ENCODE measurements at regions not wholly inside any gene's neighbourhood (a gene's known extent, or its start where the extent isn't known, plus 50 kb on each side); places are given as distances from the start of the nearest gene placed in this dataset.
A peak's percentile ranks its signal among the peaks of the same experiment; 100 is the strongest.

DNA sequence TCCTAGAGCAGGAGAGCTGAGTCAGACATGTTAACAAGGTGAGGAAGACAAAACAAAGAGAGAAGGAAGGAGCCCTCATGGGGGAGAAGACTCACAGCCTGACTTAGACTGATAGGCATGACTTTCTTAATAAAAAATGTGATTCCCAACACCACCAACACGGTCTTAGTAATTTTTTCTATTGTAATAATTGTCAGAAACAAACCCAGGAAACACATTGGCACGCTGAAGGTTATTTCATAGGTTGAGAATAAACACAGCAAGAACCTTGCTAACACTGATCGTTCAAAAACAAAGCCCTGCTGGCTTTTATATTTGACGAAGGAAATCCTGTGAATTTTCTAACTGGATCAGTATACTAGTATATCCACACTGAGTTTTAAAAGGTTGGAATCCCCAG, 286.8 kb downstream of the HACE1 start:
- no peak for DNase-seq

DNA sequence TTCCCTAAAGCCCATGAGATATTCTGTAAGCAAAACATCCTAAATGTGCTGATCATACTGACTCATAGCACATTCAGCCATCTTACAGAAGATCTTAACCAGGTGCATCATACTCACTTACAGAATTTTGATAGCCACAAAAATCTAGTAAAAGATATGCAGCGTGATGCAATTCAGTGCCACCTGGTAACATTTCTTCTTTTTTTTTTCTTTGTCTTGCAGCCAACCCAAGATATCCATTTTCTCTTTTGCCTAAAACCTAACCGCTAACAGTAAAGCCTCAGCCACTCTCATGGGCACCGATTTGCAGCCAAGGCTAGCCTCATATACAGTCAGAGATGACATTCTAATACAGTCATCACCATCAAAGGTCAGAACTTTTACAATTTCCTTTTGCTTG, 293.3 kb downstream of the HACE1 start:
- no peak for DNase-seq

DNA sequence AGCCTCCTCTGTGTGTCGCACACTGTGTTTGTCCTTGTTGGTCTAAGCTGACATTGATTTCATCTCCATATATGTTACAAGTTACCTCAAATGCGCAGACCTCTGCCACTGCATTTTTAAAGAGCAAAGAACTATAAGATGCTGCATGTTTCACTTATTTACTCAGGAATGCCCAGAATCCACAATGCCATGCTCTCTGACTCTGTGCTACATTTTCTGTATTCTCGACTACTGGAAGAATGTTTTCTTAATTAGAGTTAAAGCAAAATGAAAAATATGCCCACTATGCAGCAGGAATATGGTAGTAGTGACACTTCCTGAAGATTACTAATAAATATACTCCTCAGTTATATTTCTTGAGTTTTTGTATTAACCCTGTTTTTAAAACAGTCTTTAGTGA, 296.4 kb downstream of the HACE1 start:
- no peak for DNase-seq

DNA sequence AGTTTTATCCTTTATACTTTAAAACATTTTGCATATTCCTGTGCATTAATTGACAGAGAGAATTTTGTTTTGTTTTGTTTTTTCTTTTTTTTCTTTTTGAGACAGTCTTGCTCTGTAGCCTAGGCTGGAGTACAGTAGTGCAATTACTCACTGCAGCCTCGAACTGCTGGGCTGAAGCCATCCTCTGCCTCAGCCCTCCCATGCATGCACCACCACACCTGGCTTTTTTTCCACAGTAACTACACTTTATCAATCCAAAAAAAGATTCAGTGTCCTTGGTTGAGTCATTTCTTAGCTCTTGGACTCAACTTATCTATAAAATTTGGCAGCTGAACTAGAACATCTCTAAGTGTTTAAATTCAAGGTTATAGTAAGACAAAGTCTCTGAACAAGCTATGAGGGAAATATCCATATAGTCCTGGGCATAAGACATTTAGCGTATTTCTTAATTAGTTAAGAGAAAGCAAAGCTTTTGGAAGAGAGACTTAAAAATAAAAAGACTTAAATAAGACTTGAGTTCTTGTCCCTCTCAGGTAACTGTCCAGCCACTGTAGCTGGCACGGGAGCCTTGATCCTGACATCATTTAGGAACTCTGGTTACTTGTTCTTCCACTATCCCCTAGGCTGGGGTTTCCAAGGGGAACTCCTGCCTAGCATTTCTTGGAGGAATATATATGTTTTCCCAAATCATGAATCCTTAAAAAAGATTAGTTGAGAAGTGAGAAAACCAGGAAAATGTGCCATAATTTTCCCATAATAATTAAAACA, 300.1 kb downstream of the HACE1 start:
- no peak for DNase-seq

DNA sequence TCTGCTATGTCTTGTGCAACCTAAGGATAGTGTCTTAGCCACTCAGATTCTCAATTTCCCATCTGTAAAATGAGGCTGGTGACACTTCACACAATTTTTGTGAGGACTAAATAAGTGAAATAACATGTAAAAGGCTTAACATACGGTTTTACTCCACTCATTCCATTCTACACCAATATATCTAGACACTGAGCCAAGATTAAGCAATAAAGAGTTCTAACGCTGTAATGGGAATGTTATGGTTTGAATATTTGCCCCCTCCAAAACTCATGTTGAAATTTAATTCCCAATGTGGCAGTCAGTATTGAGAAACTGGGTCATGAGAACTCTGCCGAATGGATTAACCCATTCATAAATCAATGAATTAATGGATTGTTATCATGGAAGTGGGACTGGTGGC, 301.0 kb downstream of the HACE1 start:
- DNase-seq, result no peak

DNA sequence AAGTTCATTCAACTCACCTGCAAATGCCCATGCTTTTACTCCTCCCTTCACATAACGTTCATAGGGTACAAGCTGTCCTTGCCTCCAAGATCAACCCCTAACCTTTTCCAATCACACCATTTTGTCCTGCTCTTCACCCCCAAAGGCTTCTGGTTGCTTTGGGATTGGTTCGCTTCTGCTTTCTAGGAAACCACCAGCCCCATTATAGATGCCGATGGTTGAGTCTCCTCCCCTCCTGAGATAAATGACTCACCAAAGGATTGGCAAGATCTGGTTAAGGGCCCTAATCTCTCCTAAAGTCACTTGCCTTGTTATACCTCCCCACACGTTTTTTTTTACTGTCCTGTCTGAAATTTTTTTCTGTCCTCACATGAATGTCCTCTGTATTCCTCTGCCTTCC, 311.4 kb downstream of the HACE1 start:
- DNase-seq, result no peak

DNA sequence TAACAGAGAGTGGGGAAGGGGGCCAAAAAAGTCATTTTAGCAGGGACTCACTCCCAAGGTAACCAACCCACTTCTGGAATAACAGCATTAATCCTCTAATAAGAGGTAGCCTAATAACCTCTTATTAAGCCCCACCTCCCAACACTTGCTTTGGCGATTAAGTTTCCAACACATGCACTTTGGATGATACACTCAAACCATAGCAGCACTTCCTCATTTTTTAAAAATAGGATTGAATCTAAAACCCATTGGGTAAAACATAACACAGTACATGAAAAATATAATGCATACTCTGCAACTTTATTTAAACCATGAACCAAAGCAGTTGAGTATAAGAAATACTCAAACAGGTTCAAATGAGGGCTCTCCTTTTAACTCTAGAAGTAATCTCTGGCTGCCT, 318.3 kb downstream of the HACE1 start:
- DNase-seq, result no peak

DNA sequence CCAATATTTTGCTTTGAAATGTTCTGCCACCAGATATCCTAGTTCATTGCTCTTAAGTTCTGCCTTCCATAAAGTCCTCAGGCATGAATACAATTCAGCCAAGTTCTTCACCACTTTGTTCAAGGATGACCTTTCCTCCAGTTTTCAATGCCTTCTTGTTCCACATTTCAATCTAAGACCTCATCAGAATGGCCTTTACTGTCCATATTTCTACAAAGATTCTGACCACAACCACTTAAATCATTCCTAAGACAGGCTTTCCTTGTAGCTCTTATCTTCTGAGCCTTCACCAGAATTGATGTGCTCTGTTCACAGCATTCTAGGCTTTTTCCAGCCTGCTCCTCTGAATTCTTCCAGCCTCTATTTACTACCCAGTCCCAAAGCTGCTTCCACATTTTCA, 319.0 kb downstream of the HACE1 start:
- DNase-seq, result no peak

DNA sequence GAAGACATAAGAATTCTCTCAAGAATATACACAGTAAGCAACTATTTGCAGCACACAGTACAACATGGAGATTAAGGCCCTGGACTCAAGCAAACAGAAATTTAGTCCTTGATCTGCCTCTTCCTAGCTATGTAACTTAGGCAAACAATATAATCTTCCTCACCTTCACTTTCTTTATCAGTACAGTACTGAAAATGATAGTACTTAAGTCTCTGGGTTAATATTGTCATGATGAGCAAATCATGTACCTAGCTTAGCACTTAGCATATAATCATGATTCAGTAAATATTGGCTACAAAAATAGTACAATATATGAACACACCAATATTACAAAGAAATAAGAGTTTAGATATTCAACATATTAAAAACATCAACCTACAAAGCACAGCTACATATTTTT, 320.5 kb downstream of the HACE1 start:
- DNase-seq, result no peak

DNA sequence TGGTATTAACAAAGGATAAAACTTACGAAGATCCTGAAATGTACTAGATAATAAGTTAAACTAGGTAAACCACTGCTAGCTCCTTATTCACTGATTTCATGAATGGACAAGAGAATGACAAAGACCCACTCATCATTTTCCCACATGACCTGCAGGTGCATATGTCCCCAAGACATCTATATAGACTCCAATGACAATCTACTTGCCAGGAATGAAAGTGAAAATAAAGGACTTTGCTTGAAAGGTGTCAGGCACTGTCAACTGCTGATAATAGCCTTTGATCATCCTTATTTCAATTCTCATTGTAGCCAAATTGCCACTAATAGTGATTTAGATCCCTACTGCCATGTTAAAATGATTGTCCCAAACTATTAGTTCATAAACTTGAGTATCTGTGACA, 321.8 kb downstream of the HACE1 start:
- no peak for DNase-seq

DNA sequence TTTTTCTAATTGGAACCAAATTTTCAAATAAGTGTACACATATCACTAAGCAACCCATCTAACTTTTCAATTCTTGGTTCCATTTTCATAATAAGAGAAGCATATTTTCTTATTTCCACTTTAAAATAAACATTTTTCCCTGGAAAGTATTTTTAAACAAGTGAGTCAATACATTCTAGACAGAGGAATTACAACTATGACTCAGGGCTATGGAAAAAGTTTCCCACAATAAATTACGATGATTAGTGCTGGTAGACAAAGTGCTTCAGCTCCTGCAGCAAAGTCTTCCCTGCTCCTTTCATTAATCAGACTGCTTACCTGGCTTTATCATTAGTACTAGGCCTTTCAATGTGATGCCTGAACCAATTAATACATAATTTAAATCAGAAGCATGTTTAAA, 322.5 kb downstream of the HACE1 start:
- DNase-seq, result no peak

DNA sequence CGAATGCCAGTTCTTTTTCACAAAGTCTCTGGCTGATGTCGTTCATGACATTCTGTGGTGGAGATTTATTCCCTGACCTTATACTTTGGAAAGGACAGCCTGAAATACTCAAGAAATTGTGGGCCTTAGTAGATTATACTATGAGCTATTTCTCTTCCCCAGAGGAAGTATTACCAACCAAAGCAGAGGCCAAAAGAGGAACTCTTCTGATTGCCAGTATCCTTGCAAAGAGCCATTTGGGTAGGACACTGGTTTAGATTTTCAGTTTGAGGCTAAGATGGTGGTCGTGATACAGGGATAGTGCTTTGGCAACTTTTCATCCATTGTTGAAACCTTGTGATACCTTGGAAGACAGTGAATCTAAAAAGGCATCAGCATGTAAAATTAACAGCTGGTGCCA, 327.3 kb downstream of the HACE1 start:
- no peak for DNase-seq

DNA sequence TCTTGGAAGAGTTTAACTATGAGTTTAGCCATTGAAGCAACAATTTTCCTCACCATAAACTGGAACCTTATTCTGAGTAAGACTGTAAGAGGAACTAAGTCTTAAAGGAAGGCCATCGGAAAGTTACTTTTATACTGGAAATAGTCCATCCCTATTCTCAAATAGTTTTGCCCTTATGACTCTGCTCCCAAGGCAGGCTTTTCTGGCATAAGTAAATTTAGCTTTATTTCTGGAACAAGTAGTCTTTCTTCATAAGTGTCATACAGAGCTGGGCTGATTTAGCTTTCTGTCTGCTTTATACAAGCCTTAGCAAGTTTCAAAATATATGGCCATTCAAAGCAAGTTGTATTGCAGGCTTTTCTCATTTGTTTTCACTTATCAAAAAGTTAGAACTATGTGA, 328.1 kb downstream of the HACE1 start:
- no peak for DNase-seq

DNA sequence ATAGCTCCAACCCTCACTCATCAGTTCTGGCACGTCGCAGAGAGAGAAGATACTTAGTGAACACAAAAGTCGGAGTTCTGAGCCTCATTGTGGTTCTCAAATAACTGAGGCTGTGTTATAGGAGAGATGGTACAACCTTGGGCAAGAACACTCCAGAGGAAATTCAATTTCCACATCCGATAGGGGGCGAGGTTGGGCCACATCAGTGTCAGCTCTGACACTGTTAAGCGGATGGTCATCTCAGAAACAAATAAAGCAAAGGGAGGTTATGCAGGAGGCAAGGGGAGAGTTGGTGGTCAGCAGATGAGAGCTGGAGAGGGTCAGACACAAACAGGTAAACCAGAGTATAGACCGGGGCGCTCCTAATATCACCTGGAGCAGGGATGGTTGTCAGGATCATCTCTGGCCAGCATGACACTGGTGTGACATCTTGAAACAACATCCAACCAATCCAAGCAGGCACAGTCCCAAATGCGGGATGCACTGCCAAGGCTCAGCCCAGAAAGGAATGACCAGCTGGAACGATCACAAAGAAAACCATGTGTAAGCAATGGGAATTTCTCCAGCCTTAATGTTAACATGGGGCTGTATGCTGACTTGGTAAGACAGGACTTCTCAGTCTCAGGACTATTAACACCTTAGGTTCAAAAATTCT, 331.8 kb downstream of the HACE1 start:
- DNase-seq, result no peak

DNA sequence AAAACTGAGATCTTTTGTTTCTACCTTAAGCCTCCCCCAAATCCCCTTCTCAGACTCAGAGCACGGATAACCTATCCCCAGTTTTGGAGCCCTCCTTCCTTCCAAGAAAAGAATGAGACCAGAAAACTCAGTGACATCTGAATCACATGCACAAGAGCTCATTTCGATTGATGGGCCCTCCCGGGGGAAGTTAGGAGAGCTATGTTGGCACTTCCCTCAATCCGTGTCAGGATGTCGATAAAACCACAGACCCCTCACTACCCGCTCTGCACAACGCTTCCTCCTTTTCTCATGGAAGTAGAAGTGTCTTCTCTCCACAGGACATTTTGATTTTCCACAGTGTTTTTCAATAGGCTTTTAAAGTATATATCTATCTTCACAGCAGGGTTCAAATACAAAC, 332.4 kb downstream of the HACE1 start:
- DNase-seq, result no peak

DNA sequence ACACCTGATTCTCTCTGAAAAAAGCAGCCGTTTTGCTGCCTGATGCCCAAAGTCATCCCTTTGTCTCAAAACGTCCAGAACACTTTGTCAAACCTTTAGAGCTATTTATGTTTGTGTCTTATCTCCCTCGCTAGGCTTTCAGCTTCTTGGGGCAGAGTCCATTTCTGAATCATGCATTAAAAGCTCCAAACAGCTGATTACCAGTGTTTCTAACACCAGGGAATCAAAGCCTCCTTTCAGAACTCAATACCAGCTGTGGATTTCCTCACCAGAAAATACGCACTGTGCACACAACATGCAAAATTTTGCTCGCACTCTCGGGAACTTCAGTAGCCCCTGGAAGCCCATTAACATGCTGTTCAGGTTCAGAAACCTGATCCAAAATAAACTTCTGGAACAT, 333.3 kb downstream of the HACE1 start:
- no peak for DNase-seq

DNA sequence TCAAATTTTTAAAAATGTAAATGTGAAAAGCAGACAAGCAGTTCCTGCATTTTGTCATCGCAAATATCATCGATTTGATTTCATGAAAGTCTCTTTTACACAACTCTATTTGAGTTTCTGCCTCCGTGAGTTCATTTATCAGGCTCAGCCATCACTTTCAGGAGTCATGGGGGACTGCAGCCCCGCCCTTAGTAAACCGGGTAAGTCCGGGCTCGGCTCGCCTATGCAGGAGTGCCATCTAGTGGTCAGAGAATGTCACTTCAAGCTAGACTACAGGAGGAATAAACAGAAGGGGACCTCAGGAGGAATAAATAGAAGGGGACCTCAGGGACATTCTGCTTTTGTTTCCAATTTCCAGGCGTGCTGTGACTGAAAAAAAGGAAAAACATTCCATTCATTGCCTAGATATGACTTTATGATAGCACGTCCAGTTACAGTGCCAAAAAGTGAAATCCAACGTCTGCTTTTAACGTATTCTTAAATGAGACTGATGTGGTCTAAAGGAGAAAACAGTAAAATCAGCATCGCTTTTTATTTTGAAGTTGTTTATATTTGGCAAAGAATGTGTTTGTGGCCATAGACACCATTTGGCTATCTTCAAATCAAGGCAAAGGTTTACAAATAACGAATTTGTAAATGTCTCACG, 333.9 kb downstream of the HACE1 start:
- DNase-seq, result peak; percentile 79

DNA sequence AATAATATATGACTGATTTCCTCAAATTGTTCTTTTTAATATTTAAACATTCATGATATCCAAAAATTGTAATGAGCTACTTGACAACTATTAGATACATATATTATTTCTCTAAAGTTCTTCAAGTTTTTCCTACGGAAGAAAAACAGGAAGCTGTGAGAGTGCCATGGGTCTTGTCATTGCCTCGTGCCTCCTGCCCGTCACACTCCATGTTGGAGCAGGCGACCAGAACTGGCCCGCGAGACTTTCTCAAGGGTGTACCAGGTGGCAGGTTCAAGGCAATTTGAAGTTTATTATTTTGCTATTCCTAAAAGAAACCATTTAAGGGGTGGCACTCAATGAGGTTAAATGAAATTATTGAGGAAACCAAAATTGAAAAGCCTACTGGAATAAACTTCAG, 337.2 kb downstream of the HACE1 start:
- DNase-seq, result no peak

DNA sequence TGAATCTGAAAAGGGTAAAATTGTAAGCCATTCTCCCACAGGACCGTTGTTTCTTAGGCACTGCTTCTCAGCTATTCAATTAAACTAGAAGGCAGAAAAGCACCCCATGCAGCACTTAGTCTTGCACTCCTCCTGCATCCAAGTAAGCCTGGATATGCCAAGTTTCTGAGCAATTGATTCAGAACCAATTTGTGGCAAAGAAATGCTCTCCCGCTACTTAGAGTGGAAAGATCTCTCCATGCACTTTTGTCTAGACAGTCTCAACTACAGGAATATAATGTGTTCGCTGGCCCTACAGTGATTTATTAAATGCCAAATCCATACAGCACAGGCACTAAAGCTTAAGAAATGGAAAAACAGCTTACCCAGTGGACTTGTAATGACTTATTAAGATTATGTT, 338.5 kb downstream of the HACE1 start:
- no peak for DNase-seq

DNA sequence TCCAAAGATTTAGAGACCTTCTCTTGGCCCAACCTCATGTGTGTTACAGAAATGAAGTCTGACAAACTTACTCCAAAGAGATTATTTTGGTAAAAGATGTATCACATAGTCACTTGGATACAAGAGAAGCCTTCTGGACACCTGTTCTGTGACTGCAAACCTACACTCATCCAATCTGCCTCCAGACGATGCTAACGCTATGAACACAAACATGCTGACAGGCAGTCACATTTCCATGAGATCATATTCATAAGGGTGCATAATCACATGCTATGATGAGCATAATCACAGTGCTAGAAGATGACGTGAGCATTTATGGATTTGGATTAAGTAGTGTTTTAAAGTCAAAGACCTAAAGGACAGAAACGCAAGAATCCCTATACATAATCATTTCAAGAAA, 340.2 kb downstream of the HACE1 start:
- DNase-seq, result no peak

DNA sequence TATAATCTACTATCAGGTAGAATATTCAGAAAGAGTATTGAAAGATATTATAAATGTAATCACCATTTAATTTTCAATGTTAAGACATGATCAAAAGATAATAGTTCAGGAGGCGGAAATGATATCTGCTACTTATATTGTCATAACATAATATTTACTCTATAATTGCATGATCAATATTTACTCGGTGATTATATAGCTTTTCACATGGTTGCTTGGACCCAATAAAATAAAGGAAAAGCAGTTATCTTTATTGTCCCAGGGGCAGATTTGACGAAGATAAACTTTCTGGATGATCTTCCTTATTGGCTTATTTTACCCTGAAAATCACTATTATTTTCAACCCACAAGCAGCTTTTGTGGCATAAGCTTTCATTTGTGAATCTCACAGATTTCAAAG, 350.4 kb downstream of the HACE1 start:
- no peak for DNase-seq

DNA sequence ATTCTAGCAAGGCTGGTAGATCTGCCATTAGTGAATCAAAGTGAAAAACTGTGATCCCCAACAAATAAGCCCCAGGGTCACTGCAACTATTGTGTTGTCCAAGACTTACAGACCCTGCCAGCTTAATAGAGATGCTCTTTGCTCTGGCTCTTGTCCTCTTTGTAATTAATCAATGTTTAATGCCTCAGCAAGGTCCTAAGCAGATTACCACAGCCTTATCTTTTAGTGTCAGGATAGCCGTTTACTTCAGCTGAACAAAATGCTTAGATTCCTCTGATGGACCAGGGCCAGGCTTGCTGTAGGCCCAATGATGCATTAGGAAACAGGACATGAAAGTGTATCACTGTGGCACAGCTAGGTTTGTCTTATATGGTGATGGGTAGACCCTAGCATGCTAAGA, 353.3 kb downstream of the HACE1 start:
- no peak for DNase-seq

DNA sequence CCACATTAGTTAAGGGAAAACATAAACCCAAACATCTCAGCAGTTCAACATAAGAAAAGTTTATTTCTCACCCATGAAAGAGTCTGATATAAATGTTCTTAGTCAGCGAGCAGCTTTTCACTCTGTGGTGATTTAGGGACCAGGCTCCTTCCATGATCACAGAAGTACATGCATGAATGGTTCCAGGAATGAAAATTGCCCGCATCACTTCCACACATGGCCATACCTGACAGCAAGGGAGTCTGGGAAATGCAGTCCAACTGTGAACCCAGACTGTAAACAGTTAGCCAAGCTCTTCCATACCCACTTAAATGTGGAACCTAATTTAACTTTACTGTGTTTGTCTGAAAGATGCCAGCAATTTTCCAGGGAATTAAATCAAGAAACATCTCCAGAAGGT, 353.9 kb downstream of the HACE1 start:
- DNase-seq, result no peak

DNA sequence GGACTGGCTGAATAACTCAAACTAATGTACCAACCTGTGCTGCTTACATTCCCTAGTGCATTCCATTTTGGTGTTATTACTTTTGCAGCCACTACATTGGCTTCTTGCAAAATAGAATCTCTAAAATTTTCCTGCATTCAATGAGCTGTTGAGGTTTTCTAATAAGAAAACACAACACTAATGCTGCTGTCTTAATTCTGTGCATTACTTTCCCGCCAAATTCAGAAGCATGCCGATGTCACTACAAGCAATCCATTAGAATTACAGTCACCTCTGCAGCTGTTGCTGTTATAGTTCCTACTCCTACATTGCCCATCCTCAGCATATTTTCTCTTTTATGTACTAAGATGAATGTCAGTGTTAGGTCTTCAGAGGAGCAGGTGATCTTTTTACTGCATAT, 359.5 kb downstream of the HACE1 start:
- no peak for DNase-seq

DNA sequence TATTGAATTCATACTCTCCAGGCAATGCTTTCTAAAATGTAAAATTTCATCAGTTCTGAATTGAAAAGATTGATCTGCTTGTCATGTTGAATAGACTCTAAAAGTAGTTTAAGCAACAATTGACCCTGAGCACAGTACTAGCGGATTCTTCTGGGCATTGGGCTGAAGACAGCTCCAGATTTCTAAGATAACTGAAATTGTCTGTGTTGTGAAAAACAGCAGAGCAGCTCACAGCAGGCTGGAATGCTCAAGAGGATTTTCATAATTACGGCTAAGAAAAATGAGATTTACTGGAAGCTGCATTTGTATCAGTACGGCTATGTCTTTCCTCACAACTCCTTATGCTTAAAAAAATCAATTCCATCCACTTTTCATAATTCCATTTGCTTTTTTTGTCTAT, 373.7 kb downstream of the HACE1 start:
- DNase-seq, result no peak
